Sciatic nerve (tissue), 2 donors: ENCODE measurements at regions not wholly inside any gene's neighbourhood (a gene's known extent, or its start where the extent isn't known, plus 50 kb on each side); places are given as distances from the start of the nearest gene placed in this dataset.

ENCODE experiments used
- ATAC-seq: fragments of 200-7000 bp; cut with Tn5 transposase; one replicate; pipeline ENCODE4 v1.9.1; 2020; ENCODE audit warnings: mild to moderate bottlenecking, moderate library complexity
- DNase-seq: peaks from one replicate; pipeline ENCODE4 v3.0.0-alpha.2; 2020; ENCODE audit warnings: low spot score
- intact Hi-C: fragments of 100-400 bp; cut with DNase I; formaldehyde crosslinking; loops from one replicate; pipeline ENCODE4 v1.14.2; 2022
- donor health status: DM: no; HTN: no; CAD: no.
- donor health status: DM: no; HTN: no; CAD: no.

DNA sequence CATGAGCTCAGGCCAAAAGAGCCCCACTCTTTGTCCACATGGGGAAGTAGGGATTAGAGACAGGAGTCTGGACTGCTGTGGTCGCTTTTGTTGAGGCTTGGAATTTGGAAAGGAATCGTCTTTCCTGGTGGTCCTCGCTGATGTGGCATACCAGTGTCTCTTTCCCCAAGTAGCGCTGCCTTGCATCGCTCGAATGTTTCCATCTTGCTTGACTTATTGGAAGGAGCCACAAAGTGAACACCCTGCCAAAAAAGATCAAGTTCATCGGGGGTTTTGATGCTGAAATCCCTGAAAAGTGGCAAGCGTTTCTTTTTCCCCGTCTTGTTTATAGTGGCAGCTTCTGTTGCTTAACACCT is 161.3 kb downstream of the MACROH2A1 start:
- no peak for ATAC-seq
- intact Hi-C loops, result no loop called here
- DNase-seq, result peak; percentile 42

DNA sequence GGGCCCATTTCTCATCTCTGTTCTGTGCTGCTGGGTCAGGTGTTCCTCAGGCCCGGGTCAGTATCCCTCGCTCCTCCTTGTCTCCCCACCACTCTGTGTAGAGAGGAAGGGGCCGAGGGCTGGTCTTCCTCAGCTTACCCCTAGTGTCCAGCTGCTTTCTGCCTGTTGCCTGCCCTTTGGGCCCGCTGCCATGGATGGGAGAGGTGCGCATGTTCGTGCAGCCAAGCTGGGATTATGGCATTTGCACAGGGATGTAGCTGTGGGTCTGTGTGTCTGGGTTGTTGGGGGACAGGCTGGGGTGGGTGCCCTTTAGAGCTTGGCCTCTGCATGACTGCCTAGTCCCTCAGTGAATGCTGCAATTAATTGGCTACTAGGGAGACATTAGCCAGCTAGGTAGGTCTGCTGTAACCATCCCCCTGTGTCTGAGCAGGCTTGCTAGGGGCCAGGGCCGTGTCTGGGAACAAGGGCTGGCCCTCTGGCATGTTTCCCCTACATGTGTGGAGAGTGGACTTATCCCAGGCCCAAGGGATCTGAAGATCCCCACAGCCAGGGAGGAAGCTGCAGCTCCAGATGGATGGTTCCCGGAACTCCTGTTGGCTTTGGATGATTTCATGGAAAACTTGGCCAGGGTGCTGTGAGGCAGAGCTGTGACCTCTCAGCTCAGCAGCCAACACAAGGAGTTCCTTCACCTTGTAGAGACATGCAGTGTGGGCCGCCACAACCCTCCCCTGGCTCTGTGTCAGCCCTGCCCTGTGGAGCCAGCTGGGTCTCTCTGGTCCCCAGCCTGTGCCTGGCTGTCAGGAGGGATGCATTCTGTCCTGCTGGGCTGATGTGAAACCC is 161.9 kb downstream of the MACROH2A1 start:
- intact Hi-C loops, result no loop called here
- peak; percentile 75 for ATAC-seq

DNA sequence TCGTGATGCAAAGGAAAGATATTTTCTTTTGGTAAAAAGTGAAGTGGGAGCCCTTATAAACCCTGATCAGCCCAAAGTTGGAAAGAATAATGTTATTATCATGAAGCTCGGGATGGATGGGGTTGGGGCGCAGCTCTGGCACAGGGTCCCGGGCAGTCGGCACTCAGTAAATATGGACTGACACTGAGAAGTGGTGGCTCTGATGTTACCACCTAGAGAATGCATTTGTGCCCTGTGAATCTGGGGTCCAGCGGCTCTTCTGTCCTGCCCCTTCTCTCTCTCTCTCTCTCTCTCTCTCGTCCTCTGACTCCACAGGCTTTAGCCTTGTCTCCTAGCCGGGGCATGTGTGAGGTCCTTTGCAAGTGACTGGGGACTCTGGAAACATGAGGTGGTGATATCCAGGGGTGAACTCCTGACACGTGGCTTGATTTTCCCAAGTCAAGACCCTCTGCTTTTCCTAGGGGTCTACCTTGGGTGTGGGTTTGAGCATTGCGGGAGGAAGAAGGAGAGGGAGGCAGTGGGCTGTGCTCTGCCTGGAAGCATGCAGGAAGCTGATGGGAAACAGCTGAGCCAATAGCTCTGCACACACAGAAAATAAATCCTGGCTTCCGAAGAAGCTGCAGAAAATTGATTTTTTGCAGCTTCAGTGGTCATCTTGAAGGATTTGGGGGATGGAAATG is 162.7 kb downstream of the MACROH2A1 start:
- peak; percentile 2 for ATAC-seq
- intact Hi-C loops, result no loop called here
- DNase-seq, result peak; percentile 39

More for the DNA sequence above, 161.9 kb downstream of the MACROH2A1 start:
- peak; percentile 62 for DNase-seq

DNA sequence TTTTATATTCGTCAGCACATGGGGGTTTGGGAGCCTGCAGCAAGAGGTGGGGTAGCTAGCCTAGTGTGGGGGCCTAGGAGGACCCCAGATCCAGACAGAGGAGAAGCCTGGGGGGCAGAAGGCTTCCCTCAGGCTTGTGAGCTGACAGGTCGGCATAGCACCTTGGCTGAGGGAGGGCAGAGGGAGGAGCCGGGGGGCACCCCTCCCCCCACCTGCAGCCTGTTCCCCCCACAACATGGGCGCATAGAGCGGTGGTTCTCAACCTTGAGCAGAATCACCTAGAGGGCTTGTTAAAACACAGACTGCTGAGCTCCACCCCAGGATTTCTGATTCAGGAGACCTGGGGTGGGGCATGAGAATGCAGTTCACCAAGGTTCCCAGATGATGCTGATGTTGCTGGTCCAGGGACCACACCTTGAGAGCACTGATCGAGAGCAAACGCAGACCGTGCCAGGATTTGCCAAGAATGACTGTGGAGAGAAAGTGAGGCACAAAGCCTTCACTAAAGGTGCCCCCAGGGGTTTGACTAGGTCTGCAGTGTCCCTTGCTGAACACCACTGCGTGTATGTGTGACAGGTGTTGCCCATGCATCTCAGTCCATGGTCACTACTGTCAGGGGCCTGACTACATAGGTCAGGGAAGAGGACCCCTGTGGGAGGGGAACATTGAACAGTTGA is 163.3 kb downstream of the MACROH2A1 start:
- DNase-seq (peak; percentile 35), ATAC-seq (no peak)
- intact Hi-C loops, result no loop called here

DNA sequence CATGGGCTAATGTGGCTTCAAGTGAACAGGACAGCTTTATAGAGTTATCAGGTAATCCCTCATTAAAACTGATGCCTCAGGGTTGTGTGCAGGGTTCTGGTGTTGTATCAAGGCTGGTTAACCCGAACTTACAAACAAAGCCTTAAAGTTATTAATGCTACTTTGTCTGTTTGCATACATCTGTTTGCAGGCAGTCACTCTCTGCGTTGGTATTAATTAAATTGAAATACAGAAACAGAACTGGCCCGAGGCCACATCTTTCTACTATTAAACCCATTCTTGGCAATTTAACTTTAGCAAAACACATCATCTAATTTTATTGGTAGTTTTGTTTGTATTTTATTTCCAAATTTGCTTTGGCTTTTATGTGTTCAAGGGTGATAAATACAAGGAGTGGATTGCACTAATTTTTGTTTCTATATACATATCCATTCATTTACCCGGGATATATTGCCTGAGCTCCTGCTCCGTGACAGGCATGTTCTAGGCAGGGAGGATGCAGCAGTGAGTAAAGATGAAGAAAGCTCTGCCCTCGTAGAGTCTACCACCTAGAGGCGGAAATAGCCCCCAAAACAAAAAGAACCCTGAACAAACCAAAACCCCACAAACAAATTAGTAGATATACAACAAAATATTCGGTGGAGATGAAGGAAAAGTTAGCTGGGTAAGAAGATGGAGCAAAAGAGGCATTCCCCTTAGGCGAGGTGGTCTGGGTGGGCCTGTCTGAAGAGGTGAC is 164.2 kb downstream of the MACROH2A1 start:
- intact Hi-C loops, result no loop called here
- peak; percentile 12 for DNase-seq
- ATAC-seq, result no peak

DNA sequence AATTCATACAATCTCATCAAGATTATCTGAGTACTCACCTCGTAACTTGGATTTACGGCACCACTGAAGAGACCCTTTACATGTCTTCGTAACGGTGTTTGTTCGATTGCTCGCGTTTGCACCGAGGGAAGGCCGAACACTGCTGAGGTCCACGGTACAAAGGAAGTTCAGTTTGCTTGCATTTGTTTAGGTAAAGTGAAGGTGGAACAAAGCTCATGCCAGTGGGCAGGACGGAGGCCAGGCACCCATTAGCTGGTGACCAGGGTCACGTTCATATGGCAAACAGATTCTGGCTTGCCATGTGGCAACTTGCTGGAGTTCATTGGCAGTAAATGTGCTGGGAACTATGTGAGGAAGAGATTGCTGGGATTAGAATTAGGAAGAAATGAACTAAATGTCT is 164.8 kb downstream of the MACROH2A1 start:
- intact Hi-C loops, result no loop called here
- ATAC-seq, result no peak
- peak; percentile 27 for DNase-seq

DNA sequence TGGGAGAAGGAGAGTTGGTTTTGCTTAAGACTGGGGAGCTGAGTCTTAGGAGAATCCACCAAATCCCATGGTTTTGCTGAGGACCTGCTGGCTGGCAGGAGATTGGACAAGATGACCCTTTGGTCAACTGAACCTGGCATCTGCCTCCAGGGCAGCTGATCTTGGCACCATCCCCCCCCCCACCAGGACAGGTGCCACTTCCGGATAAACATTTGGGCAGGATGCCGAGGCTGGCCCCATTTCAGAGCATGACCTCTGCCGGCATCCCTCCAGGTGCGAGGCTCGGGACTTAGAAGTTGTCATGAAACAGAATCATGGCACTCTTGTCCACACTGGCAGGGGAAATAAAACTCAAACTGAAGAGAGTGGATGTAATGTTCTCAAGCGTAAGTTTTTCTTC is 165.6 kb downstream of the MACROH2A1 start:
- ATAC-seq, result no peak
- intact Hi-C loops, result no loop called here
- peak; percentile 57 for DNase-seq

DNA sequence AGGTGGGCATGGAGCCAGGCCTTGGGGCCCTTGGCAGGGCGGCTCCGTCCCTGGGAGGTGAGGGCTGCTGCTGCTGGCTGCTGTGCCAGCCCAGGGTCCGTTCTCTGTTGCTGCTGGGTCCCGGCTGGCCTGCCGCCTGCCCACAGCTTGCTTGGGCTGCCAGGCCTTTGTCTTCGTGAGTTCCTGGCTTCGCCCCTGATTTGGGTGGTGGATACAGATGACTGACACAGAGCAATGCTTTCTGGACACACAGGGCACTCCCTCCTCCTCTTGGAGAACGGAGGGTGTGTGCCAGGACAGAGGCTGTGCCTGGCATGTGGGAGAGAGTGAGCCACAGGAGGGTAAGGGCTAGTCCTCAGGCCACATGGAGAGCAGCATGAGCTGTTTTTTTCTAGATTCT is 166.1 kb downstream of the MACROH2A1 start:
- ATAC-seq (no peak), DNase-seq (no peak)
- intact Hi-C loops, result no loop called here

DNA sequence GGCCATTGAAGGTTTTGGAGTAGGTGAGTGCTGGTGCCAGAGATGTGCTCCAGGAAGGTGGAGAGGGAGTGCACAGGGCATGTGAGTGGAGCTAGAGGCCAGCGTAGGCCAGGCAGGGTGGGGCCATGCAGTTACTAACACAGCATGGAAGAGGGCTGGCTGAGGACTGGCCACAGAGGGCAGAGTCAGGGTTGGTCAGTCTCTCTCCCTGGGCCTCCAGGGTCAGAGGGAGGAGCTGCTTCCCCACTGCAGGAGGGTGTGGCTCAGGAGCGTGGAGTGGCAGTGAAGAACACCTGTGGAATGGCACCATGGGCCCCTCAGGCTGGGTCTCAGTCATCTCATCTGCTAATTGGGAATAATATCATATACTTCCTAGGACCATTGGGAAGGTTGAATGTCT is 167.7 kb downstream of the MACROH2A1 start:
- intact Hi-C loops, result no loop called here
- DNase-seq (no peak), ATAC-seq (peak; percentile 9)

DNA sequence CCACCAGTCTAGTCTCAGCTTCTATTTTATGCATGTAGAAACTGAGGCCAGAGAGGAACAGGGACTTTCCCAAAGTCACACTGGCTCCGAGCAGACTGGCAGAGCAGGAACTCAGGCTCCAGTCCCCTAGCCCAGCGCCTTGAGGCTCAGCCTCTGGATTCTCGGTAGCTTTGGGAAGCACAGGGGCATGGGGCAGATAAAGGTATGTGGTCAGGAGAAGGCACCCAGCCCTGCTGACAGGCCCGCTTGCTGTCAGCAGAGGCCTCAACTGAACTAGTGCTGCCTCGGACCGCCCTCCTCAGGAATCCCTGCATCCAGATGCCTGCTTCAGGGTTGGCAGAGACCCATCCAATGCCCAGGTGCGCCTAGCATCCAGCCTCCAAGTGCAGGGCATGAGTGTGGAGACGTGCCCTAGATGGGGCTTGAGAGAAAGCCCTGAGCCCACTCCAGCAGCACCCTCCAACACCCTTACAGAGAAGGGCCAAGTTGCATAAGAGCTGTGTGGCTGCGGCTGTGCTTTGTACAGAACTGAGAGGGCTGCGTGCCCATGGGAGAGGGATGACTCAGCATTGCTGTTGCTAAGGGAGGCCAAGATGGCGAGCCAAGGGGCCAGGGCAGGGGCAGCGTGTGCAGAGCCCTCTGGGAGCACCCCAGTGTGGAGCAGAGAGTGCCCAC is 168.6 kb downstream of the MACROH2A1 start:
- ATAC-seq (peak; percentile 89), DNase-seq (peak; percentile 71)
- intact Hi-C loops, result no loop called here

DNA sequence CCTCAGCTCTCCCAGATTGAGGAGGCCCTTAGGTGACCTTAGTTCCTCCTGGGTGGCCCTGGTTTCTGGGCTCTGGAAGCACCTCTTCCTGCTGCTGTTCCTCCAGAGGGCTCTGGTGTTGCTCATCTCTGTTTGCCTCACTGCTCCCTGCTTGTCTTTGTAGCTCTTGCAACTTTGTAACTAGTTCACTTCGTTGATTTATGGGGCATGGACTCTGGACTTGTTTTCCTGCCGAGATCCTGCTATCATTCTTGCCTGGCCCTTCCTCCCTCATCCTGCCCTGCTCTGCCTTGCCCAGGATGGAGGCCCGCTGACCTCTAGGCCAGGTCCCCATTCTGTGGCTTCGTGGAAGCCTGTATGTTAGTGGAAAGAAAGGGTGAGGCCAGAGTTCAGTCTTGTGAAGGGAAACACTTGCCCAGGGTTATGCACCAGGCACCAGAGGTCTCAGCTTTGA is 169.3 kb downstream of the MACROH2A1 start:
- ATAC-seq (no peak), DNase-seq (no peak)
- intact Hi-C loops, result no loop called here

DNA sequence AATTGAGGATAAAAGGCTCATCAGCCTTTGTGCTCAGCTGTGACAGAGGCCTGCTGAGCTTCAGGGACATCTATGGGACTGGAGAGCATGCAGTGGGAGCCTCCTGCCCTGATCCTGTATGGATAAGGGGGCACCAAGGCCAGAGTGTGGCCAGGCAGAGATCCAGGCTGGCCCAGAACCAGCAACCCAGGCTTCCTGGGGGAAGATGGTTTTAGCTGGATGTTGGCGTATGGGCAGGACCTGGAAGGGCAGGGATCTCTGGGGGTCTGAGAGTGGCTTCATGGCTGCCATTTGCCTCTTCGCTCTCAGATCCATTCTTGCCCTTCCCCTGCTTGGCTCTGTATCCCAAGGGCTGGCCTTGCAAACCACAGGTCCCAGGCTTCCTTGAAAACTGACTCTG is 169.9 kb downstream of the MACROH2A1 start:
- ATAC-seq, result no peak
- DNase-seq, result no peak
- intact Hi-C loops, result no loop called here

DNA sequence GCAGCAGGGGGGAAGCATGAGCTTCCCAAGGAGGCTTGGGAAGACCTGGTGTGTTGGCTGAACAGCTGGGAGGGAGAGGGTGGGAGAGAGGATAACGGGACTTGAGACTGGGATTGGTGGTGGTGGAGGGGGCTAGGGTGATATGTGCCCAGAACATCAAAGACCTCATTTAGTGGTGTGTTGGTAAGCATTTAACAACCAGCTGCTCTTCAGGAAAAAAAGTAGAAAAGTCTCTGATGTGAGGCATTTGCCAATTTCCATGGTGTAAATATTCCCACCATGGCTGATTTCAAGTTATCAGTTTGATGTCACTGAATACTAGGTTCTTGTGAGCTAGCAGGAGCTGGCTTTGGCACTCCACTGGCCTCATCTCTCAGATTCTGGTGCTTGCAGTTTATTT is 170.8 kb downstream of the MACROH2A1 start:
- ATAC-seq, result no peak
- intact Hi-C loops, result no loop called here
- no peak for DNase-seq

DNA sequence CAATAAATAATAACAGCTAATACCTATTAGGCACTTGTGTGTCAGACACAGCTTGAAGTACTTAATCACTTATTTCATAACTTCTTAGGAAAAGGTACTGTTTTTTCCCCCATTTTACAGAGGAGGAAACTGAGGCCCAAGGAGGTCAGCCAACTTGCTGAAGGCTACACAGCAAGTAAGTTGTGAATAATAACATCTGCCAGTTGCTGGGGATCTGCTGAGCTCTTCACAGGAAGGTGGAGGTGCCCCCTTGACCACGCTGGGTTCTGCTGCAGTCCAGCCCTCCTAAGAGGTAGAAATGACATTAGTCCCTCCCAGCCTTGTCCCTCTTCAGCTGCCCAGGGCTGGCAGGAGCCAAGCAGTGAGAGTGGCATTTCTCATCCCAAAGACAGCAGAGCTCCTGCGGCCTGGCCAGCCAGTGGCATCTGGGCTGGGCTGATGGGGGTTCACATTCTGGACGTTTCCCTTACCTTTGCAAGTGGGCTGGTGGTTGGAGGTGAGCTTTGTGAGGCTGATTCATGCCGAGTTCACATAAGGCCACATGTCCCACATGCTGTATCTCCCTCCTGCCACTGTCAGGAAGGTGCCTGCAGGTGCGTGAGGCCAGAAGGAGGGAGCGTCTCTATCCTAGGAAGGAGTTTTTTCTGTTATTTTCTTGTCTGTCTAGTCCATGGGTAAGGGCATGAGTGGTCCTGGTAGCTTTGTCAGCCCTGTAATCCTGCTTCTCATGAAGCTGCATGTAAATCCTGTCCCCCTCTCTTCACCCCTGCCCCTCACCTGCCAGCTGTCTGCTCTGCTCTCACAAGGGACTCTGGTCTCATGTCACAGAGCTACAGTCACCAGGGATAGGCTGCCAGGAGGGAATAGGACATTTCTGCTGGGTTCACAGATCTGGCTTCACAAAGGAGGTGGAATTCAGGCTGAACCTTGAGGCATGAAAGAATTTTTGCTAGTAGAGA is 171.7 kb downstream of the MACROH2A1 start:
- peak; percentile 15 for DNase-seq
- intact Hi-C loops, result no loop called here
- ATAC-seq, result no peak

DNA sequence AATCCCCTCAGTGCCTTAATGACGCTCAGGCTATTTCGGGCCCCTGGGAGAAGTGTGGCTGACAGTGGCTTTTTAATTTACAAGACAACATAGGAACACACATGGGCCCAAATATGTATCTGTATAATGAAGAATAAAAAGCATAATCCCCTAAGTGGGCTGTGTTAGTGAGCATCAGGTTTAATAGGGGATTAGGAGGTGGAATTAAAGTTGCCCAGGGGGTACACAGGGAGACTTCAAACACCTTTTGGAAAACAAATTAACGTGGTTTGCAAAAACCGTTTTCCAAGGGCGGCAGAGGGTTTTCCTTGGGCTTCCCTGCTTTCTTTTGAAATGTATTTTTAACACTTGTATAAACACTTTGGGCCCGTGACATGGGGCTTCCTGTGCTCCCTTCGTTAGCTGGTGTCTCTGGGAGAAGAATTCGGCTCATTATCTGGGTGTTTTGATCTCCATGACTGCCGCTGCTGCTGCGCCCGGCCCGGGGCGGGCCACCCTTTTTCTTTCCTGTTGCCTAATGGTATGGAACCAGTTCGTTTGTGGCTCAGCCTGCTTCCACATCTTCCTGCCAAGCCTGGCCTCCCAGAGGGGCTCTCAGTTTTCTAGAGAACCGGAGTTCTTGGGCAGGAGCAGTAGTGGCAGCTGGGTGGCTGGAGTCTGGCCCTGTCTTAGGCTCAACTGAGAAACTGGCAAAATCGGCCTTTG is 173.0 kb downstream of the MACROH2A1 start:
- intact Hi-C loops, result no loop called here
- no peak for ATAC-seq
- DNase-seq, result peak; percentile 56

DNA sequence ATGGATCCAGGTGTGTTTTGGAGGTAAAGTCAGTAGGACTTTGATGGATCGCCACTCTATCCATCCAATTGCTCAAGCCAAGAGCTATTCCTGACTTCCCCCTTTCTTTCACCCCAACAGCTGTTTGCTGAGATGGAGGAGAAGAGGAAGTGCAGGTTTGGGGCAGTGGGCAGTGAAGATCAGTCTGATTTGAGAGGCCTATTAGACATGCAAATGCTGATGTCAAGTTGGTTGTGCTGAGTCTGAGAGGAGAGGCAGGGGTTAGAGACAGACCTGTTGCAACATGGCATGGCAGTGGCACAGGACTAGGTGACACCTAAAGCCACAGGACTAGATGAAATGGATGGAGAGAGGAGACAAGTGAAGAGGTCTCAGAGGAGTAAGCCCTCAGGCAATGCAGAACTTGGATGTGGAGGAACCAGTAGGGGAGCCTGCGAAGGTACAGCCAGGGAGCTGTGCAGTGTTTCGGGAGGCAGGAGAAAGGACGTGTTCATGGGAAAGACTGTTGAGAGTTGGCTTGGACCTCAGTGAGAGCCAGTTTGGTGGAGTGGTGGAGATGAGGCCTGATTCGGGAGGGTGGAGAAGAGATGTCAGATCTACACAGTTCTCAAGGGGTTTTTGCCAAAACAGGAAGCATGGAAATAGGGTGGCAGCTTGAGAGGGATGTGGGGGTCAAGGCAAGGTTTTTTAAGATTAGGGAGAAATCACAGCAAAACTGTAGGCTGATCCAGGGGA is 175.0 kb downstream of the MACROH2A1 start:
- DNase-seq, result peak; percentile 18
- ATAC-seq, result no peak
- intact Hi-C loops, result no loop called here
